Tibial nerve (tissue), 4 donors: ENCODE measurements at regions not wholly inside any gene's neighbourhood (a gene's known extent, or its start where the extent isn't known, plus 50 kb on each side); places are given as distances from the start of the nearest gene placed in this dataset.

Experiments
- CTCF ChIP-seq, 5 experiments: fragments of 200-600 bp in 3 of 5; fragments of 450-650 bp in 2 of 5; sonication (generic) in 3 of 5; IDR thresholded peaks; one replicate each; pipeline ENCODE4 v1.5.1; 2016 to 2019; ENCODE audit warnings: antibody characterized with exemption in 5 of 5, mild to moderate bottlenecking in 3 of 5, moderate library complexity in 2 of 5
- EP300 ChIP-seq, 2 donors: sonication (generic); formaldehyde crosslinking; IDR thresholded peaks; one replicate each; pipeline ENCODE4 v1.6.1; 2017; ENCODE audit warnings: antibody characterized with exemption in 2 of 2, mild to moderate bottlenecking in 1 of 2

GRCh38 chr18:78624646-78625279 is 354.9 kb upstream of the SALL3 start:
- TF ChIP-seq CTCF (IDR thresholded peaks at IDR 0.05), result no peak
- TF ChIP-seq EP300 (IDR thresholded peaks at IDR 0.05), result no peak
